ENCODE measurements at regions not wholly inside any gene's neighbourhood (a gene's known extent, or its start where the extent isn't known, plus 50 kb on each side); places are given as distances from the start of the nearest gene placed in this dataset.

GRCh38 chr12:86331012-86331411 is 74.8 kb upstream of the MGAT4C start:
- TF ChIP-seq CTCF (IDR thresholded peaks at IDR 0.05) (no peak), POLR2A (IDR thresholded peaks at IDR 0.05) (no peak)

Measured in upper lobe of left lung (tissue), 4 donors.